ENCODE measurements at regions not wholly inside any gene's neighbourhood (a gene's known extent, or its start where the extent isn't known, plus 50 kb on each side); places are given as distances from the start of the nearest gene placed in this dataset.

GRCh38 chr2:162925595-162925994 is 87.0 kb upstream of the KCNH7 start:
- H3K27ac Mint-ChIP-seq (ENCODE audit: unreplicated experiment) = no peak overlapping the region
- no peak for DNase-seq (ENCODE audit: low spot score)
- H3K36me3 Mint-ChIP-seq (ENCODE audit: low read depth, unreplicated experiment) = no peaks in the 10 kb centered on the region
- no peaks in the 10 kb centered on the region for H3K27me3 Mint-ChIP-seq (ENCODE audit: unreplicated experiment)
- H3K4me1 Mint-ChIP-seq (ENCODE audit: unreplicated experiment) = no peaks in the 10 kb centered on the region
- no peaks in the 10 kb centered on the region for H3K9me3 Mint-ChIP-seq (ENCODE audit: unreplicated experiment)
- TF ChIP-seq CTCF (IDR thresholded peaks at IDR 0.05; ENCODE audit: unreplicated experiment) = no peak
- no peak overlapping the region for H3K4me3 Mint-ChIP-seq (ENCODE audit: unreplicated experiment)

- Mint-ChIP-seq H3K36me3 (ENCODE audit: low read depth, unreplicated experiment) (no peaks in the 10 kb centered on the region), H3K4me3 (ENCODE audit: unreplicated experiment) (no peak overlapping the region), H3K27me3 (ENCODE audit: unreplicated experiment) (peaks cover 1% of the 10 kb centered on the region), H3K4me1 (ENCODE audit: unreplicated experiment) (no peaks in the 10 kb centered on the region), H3K27ac (ENCODE audit: unreplicated experiment) (no peak overlapping the region), H3K9me3 (ENCODE audit: unreplicated experiment) (no peaks in the 10 kb centered on the region)
- no peak for TF ChIP-seq CTCF (IDR thresholded peaks at IDR 0.05; ENCODE audit: unreplicated experiment)
- DNase-seq (ENCODE audit: low spot score) = no peak
Measured at GRCh38 chr2:162919111-162919510, 80.5 kb upstream of the KCNH7 start.

GRCh38 chr2:162917626-162918025 is 79.1 kb upstream of the KCNH7 start:
- Mint-ChIP-seq H3K4me1 (ENCODE audit: unreplicated experiment) (no peaks in the 10 kb centered on the region), H3K27ac (ENCODE audit: unreplicated experiment) (no peak overlapping the region), H3K9me3 (ENCODE audit: unreplicated experiment) (no peaks in the 10 kb centered on the region), H3K36me3 (ENCODE audit: low read depth, unreplicated experiment) (no peaks in the 10 kb centered on the region), H3K4me3 (ENCODE audit: unreplicated experiment) (no peak overlapping the region), H3K27me3 (ENCODE audit: unreplicated experiment) (peaks cover 1% of the 10 kb centered on the region)
- DNase-seq (ENCODE audit: low spot score) = no peak
- TF ChIP-seq CTCF (IDR thresholded peaks at IDR 0.05; ENCODE audit: unreplicated experiment) = no peak

- no peak overlapping the region for H3K4me3 Mint-ChIP-seq (ENCODE audit: unreplicated experiment)
- TF ChIP-seq CTCF (IDR thresholded peaks at IDR 0.05; ENCODE audit: unreplicated experiment) = no peak
- DNase-seq (ENCODE audit: low spot score) = no peak
- no peaks in the 10 kb centered on the region for H3K4me1 Mint-ChIP-seq (ENCODE audit: unreplicated experiment)
- H3K36me3 Mint-ChIP-seq (ENCODE audit: low read depth, unreplicated experiment) = no peaks in the 10 kb centered on the region
- H3K27me3 Mint-ChIP-seq (ENCODE audit: unreplicated experiment) = peaks cover 1% of the 10 kb centered on the region
- no peak overlapping the region for H3K27ac Mint-ChIP-seq (ENCODE audit: unreplicated experiment)
- H3K9me3 Mint-ChIP-seq (ENCODE audit: unreplicated experiment) = no peaks in the 10 kb centered on the region
Measured at GRCh38 chr2:162916286-162916801, 77.8 kb upstream of the KCNH7 start.

GRCh38 chr2:162915858-162916257 is 77.3 kb upstream of the KCNH7 start:
- H3K27me3 Mint-ChIP-seq (ENCODE audit: unreplicated experiment) = peaks cover 1% of the 10 kb centered on the region
- no peak overlapping the region for H3K27ac Mint-ChIP-seq (ENCODE audit: unreplicated experiment)
- no peaks in the 10 kb centered on the region for H3K4me1 Mint-ChIP-seq (ENCODE audit: unreplicated experiment)
- DNase-seq (ENCODE audit: low spot score) = no peak
- no peaks in the 10 kb centered on the region for H3K36me3 Mint-ChIP-seq (ENCODE audit: low read depth, unreplicated experiment)
- no peak overlapping the region for H3K4me3 Mint-ChIP-seq (ENCODE audit: unreplicated experiment)
- TF ChIP-seq CTCF (IDR thresholded peaks at IDR 0.05; ENCODE audit: unreplicated experiment) = no peak
- no peaks in the 10 kb centered on the region for H3K9me3 Mint-ChIP-seq (ENCODE audit: unreplicated experiment)
